Fibroblast of lung (primary cell): ENCODE measurements at regions not wholly inside any gene's neighbourhood (a gene's known extent, or its start where the extent isn't known, plus 50 kb on each side); places are given as distances from the start of the nearest gene placed in this dataset.

Experiments used
- DNase-seq, 2 donors: peaks; one replicate each; pipeline versions ENCODE4 v3.0.0 to v3.0.0-alpha.2; 2010; ENCODE audit warnings: low read depth in 2 of 2
- H2AFZ ChIP-seq: 2 replicates; pipeline ENCODE4 v1.5.1; 2012; ENCODE audit warnings: low read length, control low read depth, inconsistent platforms
- H3K27ac ChIP-seq: 2 replicates; pipeline ENCODE4 v1.5.1; 2011; ENCODE audit warnings: low read length, control low read depth; ENCODE audit not compliant: insufficient read depth
- H3K27me3 ChIP-seq: 2 replicates; pipeline ENCODE4 v1.5.1; 2011; ENCODE audit warnings: mild to moderate bottlenecking, low read length; ENCODE audit not compliant: control insufficient read depth, insufficient read depth
- H3K36me3 ChIP-seq: 2 replicates; pipeline ENCODE4 v1.5.1; 2011; ENCODE audit warnings: low read length; ENCODE audit not compliant: control insufficient read depth, insufficient read depth
- H3K4me1 ChIP-seq: 2 replicates; pipeline ENCODE4 v1.5.1; 2011; ENCODE audit warnings: low read length; ENCODE audit not compliant: control insufficient read depth, insufficient read depth; ENCODE audit errors: extremely low read depth
- H3K4me2 ChIP-seq: 2 replicates; pipeline ENCODE4 v1.5.1; 2011; ENCODE audit warnings: low read length, control low read depth; ENCODE audit not compliant: insufficient read depth; ENCODE audit errors: extremely low read depth
- H3K4me3 ChIP-seq, 4 experiments: fragments of 200-600 bp in 1 of 4; sonication (generic) in 1 of 4; replicated peaks in 1 of 4; 2 replicates each; pipeline ENCODE4 v1.5.1; 2011 to 2016; ENCODE audit warnings: low read length in 4 of 4, low read depth in 3 of 4, mild to moderate bottlenecking in 3 of 4, control low read depth in 2 of 4, inconsistent platforms in 1 of 4, mixed read lengths in 1 of 4; ENCODE audit not compliant: insufficient read depth in 1 of 4; ENCODE audit errors: control extremely low read depth in 1 of 4
- H3K79me2 ChIP-seq: 2 replicates; pipeline ENCODE4 v1.5.1; 2012; ENCODE audit warnings: mild to moderate bottlenecking, low read length, inconsistent platforms; ENCODE audit not compliant: control insufficient read depth, insufficient read depth
- H3K9ac ChIP-seq: 2 replicates; pipeline ENCODE4 v1.5.1; 2011; ENCODE audit warnings: mild to moderate bottlenecking, low read length, control low read depth; ENCODE audit not compliant: insufficient read depth
- H3K9me3 ChIP-seq: 2 replicates; pipeline ENCODE4 v1.5.1; 2012; ENCODE audit warnings: low read depth, low read length; ENCODE audit not compliant: control insufficient read depth, insufficient read depth
- H4K20me1 ChIP-seq: 2 replicates; pipeline ENCODE4 v1.5.1; 2011; ENCODE audit warnings: low read length; ENCODE audit not compliant: control insufficient read depth, insufficient read depth; ENCODE audit errors: extremely low read depth
- EZH2 ChIP-seq: IDR thresholded peaks from 2 replicates; pipeline ENCODE4 v1.5.1; 2012; ENCODE audit warnings: low read length, control low read depth, mild to moderate bottlenecking; ENCODE audit errors: missing control alignments
- TF ChIP-seq, protein P1 (sequence below), 2 donors: IDR thresholded peaks in 1 of 2; conservative IDR thresholded peaks in 1 of 2; 1 replicate in 1 of 2; 2 replicates in 1 of 2; pipeline ENCODE4 v1.5.1; 2011 to 2012; ENCODE audit warnings: low read length in 2 of 2, control low read depth in 1 of 2, inconsistent platforms in 1 of 2, low read depth in 1 of 2, mild to moderate bottlenecking in 1 of 2

DNA sequence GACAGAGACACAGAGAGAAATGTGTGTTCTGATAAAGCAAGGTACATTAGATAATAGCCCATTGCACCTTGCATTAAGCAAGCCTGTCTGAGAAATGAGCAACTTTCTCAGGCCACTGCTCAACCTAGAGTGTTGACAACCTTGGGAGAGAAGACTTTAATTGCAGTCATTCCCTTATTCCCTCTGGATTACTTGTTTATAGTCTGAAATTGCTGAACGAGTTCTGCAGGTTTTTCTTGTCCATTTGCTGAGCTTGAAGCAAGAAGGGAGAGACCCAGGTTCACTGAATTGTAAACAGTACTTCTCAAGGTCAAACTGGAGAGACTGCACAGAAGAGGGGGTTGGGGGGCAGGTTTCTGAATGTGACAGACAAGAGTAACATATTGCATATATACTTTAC lies 159.4 kb upstream of the PLEKHG7 start:
- Histone ChIP-seq H3K27ac (no peak overlapping the region), H3K4me1 (no peaks in the 10 kb centered on the region), H3K79me2 (no peaks in the 10 kb centered on the region), H4K20me1 (no peaks in the 10 kb centered on the region), H3K9ac (no peak overlapping the region), H3K27me3 (no peaks in the 10 kb centered on the region), H2AFZ (no peak overlapping the region), H3K4me2 (no peak overlapping the region), H3K9me3 (no peaks in the 10 kb centered on the region), H3K4me3 (no peak overlapping the region), H3K36me3 (no peaks in the 10 kb centered on the region)
- peak in 1 of 2 donors; percentile 25 for DNase-seq
- TF ChIP-seq, protein P1, sequence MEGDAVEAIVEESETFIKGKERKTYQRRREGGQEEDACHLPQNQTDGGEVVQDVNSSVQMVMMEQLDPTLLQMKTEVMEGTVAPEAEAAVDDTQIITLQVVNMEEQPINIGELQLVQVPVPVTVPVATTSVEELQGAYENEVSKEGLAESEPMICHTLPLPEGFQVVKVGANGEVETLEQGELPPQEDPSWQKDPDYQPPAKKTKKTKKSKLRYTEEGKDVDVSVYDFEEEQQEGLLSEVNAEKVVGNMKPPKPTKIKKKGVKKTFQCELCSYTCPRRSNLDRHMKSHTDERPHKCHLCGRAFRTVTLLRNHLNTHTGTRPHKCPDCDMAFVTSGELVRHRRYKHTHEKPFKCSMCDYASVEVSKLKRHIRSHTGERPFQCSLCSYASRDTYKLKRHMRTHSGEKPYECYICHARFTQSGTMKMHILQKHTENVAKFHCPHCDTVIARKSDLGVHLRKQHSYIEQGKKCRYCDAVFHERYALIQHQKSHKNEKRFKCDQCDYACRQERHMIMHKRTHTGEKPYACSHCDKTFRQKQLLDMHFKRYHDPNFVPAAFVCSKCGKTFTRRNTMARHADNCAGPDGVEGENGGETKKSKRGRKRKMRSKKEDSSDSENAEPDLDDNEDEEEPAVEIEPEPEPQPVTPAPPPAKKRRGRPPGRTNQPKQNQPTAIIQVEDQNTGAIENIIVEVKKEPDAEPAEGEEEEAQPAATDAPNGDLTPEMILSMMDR (conservative IDR thresholded peaks at IDR 0.05 in 1 of 2, IDR thresholded peaks at IDR 0.05 in 1 of 2; ENCODE audit: low read depth in 1 of 2, low read length in 2 of 2) = no peak
- no peak for TF ChIP-seq EZH2

DNA sequence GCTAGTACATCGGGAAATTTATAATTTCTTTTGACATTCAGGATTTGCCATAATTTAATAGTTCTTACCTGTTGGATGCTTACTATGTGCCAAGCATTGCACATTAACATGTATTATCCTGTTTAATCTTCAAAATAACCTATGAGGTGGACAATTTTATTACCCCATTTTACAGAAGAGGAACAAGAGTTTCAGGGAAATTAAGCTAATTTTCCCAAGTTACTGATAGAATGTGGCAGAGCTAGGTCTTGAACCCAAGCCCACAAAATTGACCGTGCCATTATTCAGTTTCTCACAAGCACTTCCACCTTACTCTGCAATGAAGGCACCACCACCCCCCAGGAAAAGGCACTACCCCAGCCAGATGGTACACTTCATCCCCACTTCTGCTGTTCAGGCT lies 161.1 kb upstream of the PLEKHG7 start:
- DNase-seq = no peak
- no peak overlapping the region for H3K27ac ChIP-seq
- H3K4me3 ChIP-seq = no peak overlapping the region
- no peaks in the 10 kb centered on the region for H3K36me3 ChIP-seq
- no peaks in the 10 kb centered on the region for H3K4me1 ChIP-seq
- no peaks in the 10 kb centered on the region for H4K20me1 ChIP-seq
- H3K9ac ChIP-seq = no peak overlapping the region
- TF ChIP-seq EZH2 = no peak
- TF ChIP-seq, protein P1 (conservative IDR thresholded peaks at IDR 0.05 in 1 of 2, IDR thresholded peaks at IDR 0.05 in 1 of 2; ENCODE audit: low read depth in 1 of 2, low read length in 2 of 2) = no peak
- no peak overlapping the region for H2AFZ ChIP-seq
- H3K79me2 ChIP-seq = no peaks in the 10 kb centered on the region
- H3K4me2 ChIP-seq = no peak overlapping the region
- H3K27me3 ChIP-seq = no peaks in the 10 kb centered on the region
- no peaks in the 10 kb centered on the region for H3K9me3 ChIP-seq

DNA sequence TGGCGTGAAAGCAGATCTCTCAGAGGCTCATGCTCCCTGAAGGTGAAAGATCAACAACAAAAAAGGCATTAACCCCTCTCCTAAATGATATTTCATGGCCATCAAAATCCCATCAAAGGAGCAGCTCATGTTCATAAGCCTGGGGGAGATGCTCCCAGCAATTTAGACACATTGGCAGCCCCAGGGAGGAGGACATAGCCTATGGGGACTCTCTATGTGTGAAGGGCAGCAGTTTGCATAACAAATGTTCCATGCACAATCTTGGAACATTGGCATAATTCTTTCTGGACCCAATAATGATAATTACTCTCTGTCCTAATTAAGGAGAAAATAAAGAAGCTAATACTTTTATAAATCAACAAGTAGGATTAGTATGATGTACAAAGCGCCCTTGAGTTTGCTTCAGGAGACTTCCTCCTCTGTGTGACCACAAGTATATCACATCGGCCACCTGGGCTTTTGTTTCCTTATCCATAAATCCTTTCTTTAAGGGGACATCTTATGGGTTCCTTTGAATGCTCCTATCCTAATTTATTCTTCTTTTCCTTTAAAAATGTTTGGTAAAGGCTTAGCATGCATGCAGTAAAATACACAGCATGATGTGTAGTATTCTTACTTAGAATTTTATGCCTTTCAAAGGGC lies 161.9 kb upstream of the PLEKHG7 start:
- DNase-seq = no peak
- Histone ChIP-seq H4K20me1 (no peaks in the 10 kb centered on the region), H3K9me3 (no peaks in the 10 kb centered on the region), H3K27ac (no peak overlapping the region), H3K9ac (no peak overlapping the region), H3K79me2 (no peaks in the 10 kb centered on the region), H3K4me3 (no peak overlapping the region), H3K27me3 (no peaks in the 10 kb centered on the region), H3K4me2 (no peak overlapping the region), H3K36me3 (no peaks in the 10 kb centered on the region), H2AFZ (no peak overlapping the region), H3K4me1 (no peaks in the 10 kb centered on the region)
- TF ChIP-seq, protein P1 (conservative IDR thresholded peaks at IDR 0.05 in 1 of 2, IDR thresholded peaks at IDR 0.05 in 1 of 2; ENCODE audit: low read depth in 1 of 2, low read length in 2 of 2) = no peak
- TF ChIP-seq EZH2 = no peak
